GM18519 (cell line): ENCODE measurements at regions not wholly inside any gene's neighbourhood (a gene's known extent, or its start where the extent isn't known, plus 50 kb on each side); places are given as distances from the start of the nearest gene placed in this dataset.

Experiments
- ATAC-seq: cut with Tn5 transposase; IDR thresholded peaks from one replicate; pipeline ENCODE4 v1.9.1; 2021; ENCODE audit warnings: mild to moderate bottlenecking, moderate library complexity; ENCODE audit not compliant: unreplicated experiment, low FRiP score

DNA sequence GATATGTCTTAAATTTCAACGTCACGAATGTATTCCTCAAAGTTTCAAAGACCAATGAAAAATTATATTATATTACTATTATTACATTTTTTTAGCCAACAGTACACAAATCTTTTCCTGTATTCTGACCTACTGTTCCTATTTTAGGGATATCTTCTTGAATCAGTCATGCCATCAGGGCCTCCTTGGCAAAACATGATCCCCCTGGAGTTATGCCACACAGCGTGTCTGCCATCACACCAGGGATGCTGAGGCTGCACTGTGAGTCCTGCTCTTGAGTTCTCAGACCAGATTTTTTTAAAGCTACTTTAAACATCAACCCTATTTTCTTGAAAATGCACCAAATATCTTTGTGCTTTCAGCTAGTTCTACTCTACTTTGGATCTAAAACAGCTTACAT, 425.9 kb upstream of the ZNF385D start:
- ATAC-seq: no peak

DNA sequence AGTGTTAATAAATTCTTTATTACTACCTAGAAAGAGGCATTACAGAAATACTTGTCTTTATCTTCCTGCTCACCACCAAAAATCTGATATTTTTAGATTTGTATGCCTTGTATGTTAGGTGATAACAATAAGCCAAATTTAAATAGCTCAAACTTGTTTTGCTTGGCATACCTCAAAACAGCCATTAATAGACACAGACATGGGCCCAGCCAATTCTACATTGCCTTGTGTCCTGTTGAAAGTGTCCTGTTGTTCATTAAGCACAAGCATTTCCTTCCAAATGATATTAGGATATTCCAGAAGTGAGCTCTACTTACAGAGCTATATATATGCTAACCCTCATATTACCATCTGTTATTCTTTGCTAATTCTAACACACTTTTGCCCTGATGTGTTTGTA, 438.6 kb upstream of the ZNF385D start:
- no peak for ATAC-seq

DNA sequence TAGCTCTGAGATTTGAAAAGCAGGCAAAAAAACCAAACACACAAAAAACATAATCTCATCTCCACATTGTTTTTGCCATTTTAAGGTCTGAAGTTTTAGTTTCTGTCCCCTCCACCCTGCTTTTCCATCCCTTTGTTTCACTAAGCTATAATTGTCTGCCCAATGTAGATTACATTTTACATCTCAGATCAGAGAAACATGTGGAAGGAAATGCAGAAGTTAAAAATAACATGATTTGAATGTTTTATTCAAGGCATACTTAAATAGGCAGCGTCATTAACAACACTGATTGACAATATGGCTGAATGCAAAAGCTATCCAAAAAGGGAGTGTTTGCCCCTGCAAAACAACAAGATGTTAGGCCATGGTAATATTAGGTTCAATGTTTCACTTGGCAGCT, 448.1 kb upstream of the ZNF385D start:
- no peak for ATAC-seq

DNA sequence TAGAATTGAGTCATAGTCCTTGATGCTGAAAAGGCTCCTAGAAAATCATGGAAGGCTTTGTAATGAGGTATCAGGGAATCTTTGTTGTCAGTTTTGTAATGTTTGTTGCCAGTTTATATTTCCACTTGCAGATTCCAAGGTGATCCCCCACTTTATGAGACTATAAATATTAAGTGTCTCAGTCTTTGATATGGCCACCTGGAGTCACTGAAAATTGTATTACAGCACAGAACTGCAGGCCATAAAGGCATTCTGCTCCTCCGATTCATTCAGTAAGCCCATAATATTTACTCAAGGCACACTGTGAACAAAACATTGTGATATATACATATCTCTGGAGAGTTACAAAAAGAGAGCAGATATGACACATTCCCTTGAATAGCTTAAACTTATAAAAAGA, 457.8 kb upstream of the ZNF385D start:
- no peak for ATAC-seq

DNA sequence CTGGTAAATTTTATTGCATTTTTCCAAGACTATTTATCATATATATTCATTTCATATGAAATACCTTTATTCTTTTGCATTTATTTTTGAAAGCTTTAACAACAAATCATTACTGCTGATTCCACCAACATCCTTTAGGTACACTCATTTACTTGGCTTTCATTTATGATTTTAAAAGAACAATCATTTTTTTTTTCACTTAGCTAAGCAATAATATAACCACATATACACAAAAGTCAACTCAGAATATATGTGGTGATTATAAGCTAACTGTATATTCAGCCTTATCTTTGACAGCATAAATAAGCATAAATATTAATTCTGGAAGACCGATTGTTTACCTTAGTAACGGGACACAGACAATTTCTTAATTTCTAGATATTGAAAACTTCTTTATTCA, 458.6 kb upstream of the ZNF385D start:
- no peak for ATAC-seq

DNA sequence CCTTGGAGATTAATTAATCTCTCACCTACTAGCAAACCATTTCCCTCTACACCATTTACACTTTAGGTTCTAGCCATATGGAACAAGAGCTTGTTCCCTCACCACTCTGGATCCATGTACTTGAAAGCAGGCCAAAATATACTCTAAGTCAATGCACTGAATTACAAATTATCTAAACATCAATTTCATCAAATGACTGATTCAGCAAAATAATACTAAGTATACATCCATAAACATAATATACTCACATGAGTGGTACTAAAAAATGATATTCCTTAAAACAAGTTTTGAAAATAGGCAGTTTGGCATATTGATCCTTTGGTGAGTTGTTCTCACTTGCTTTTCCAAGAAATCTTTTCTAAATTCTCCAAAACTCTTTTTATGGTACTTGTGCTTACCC, 459.7 kb upstream of the ZNF385D start:
- ATAC-seq: no peak

DNA sequence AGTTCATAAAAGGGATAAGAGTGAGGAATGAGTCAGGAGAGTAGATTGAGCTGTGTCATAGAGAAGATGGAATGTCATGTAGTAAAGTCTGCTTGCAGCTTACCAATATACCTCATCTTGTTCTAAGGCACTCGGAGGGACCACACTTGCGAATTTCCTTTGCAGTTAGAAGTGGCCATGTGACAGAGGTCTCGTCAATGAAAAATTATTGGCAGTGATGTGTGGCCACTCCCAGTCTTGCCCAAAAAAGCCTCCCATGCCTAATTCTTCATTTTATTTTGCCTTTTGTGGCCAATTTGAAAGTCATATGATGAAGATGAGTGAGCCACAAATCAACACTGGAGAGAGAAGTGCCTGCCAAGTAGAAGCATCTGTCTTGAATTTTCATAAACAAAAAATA, 465.6 kb upstream of the ZNF385D start:
- no peak for ATAC-seq

DNA sequence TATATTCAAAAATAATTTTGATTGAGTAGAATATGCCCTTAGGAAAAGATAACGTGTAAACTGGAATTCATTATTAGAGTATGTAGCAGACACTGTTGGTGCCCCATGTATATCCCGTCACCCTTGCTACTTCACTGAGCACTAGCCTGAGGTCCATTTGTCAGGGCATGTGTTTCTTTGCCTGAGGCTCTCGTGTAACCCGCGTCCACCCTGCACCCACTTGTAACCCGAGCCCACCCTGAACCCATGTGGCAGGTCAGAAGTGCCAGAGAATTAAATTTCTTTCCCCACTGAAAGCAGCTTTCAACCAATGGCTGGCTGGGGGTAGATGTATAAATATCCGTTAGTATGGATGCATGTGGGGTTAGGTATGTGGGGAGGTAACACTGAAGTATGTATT, 474.2 kb upstream of the ZNF385D start:
- ATAC-seq: no peak

DNA sequence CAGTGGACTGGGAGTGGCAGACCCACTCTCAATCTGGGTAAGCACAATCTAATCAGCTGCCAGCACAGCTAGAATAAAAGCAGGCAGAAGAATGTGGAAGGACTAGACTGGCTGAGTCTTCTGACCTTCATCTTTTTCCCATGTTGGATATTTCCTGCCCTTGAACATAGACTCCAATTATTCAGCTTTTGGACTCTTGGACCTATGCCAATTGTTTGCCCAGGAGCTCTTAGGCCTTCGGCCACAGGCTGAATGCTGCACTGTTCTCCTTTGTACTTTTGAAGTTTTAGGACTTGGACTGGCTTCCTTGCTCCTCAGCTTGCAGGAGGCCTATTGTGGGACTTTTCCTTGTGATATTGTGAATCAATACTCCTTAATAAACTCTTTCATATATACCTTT, 477.7 kb upstream of the ZNF385D start:
- no peak for ATAC-seq

DNA sequence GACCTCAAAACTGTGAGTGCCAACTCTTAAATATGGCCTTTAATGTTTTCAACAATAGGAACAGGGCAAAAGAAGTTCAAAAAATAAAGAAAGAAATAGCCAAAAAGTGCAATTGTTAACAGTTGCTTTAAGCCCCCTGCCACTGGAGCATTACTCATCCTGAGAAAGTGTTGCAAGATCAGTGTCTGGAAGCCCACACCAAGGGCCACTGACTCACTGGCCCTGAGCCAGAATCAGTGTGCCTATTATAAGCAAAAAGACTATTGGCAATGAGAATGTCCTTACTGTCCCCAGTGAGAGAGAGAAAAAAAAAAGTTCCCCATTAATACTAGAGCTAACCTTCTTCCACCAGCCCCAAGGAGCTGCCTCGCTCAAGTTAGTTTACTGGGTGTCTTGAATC, 480.1 kb upstream of the ZNF385D start:
- ATAC-seq: no peak

DNA sequence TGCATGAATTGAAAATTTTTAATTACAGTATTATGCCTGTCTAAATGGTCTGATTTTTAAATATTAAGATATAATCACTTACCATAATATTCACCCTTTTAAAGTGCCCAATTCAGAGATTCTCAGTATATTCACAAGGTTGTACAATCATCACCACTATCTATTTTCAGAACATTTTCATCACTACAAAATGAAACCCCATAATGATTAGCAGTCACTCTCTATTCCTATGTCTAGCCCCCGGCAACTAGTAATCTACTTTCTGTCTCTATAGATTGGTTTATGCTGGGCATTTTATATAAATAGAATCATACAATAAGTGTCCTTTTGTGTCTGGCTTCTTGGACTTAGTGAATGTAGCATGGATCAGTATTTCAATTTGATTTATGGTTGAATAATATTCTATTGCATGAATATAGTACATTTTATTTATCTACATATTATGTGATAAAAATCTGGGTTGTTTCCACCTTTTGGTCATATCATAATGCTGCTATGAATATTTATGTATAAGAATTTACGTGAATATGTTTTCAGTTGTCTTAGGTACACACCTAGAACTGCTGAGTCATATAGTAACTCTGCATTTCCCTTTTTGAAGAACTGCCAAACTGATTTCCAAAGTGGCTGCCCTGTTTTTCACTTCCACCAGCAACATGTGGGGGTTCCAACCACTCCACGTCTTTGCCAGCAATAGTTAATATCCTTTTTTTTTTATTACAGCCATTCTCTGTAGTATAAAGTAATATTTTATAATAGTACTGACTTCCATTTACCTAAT, 485.7 kb upstream of the ZNF385D start:
- ATAC-seq: peak; percentile 78

DNA sequence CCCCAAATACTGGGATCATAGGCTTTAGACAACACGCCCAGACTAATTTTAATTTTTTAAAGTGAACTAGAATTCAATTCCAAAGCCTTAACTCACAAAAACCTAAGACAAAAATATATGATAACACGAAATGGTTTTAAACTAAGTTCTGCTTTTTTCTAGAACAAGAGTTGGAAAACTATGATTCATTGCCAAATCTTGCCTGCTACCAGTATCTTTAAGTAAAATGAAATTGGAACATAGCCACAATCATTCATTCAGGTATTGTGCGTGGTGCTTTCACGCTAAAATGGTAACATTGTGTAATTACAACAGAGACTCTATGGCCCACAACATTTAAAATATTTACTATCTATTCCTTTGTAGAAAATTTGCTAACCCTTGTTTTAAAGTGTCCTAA, 488.0 kb upstream of the ZNF385D start:
- no peak for ATAC-seq

DNA sequence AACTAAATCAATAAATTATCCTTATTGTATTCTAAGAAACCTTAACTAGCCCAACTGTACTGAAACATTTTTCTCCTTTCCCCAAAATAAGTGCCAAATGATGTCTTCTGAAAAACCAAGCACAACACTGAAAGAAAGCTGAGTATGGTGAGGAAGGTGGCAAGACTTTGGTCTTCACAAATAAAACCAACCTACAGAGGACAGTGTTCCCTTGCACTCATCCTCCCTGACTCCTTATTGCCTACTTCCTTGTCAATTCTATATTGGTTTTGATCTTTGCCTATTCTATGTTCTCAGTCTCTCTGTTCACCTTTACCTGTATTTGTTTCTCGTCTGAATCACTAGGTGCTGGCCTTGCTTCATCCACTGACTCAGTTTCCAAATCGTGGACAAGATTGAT, 490.1 kb upstream of the ZNF385D start:
- no peak for ATAC-seq

DNA sequence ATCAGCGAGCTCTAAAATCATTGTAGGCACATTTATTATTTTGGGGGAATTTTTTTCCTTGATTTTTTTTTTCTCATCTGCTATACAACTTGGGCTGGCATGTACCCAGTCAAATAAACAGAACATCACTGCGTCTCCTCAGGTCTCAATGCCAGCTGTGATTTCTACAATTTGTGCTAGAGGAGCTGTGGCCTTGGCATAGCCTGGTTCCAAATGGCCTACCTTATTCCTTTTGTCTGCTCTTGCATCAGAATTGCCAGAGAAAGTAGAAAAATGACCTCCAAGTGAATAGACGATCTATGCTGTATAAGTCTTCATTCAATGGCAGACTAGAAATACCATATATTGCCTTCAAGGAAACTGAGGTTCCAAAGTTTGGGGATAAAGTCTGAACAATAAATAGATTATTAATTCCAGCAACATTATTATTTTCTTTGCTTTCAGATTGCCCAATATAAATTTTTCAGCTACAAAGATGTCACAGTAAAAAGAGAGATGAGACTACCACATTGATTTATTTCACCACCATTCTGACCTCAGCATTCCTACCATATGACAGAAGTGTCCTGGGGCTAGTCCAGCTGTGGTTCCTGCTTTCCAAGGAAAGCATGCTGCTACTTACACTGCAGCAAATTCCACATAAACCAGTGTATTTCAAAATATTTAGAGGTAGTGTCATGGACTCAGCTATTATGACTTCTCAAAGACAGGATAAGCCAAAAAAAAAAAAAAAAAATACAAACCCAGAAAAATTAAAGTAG, 493.9 kb upstream of the ZNF385D start:
- no peak for ATAC-seq

DNA sequence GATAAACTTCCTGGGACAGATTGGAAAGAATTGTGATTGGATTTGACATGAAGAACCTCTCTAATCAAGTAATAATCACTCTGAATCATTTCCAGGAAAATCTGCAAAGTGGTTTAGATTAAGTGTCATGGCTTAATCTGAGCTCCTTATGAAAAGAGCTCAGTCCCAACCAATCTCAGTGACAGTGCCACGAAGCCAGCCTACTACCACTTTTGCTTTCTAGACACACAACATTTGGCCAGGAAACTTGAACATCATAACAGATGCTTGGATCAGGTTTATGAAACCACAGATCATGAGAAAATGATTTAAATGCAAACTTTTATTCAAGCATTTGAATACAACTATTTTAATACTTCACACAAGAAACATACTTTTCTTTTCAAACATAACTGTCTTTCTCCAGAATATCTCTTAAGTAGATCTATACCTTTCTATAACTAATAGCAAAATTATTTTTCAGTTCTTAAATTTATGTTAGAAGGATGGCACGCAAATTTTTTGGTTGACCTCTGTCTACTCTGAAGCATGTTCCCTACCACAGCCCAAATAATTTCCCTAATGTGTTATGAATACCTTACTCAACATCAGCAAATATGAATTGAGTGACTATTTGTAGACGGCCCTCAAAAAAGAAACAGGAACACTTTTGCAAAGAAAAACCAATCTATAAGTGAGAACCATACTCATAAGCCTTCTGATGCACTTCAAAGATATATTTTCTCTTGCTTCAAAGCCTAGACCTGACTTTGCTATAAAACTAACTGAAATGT, 495.0 kb upstream of the ZNF385D start:
- ATAC-seq: no peak

DNA sequence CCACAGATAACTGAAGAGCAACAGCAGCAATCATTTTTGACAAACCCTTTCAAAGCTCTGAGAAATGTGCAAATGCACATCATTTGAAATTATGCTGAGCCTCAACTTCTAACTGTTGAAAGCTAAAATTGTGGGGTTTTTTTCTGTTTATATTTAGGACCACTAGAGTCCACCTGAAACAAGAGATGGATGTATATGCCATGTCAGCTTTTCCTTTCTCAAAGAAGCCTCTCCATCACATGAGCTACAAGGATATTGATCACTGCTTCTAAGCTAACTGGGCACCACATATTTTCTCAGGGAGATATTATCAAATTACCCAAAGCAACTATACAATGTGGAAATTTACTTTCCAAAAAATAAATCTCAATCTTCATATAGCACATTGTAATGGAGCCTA, 498.6 kb upstream of the ZNF385D start:
- no peak for ATAC-seq

DNA sequence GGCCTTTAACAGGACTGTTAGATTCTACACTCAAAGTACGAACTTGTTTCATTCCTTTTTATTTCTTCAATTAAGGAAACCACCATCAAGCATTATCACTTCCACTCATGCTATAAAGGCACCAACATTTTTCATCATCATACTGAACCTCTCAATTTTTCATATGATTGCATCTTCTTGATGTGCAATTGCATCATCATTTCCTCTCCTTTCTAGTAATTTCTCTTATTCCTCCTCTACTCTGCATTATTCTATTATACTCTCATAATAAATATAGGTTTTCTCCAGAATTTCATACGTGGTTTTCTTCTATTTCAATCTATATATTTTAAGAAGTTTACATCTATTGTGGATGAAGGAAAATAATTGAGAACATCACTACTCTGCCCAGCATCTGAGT, 506.2 kb upstream of the ZNF385D start:
- ATAC-seq: no peak

DNA sequence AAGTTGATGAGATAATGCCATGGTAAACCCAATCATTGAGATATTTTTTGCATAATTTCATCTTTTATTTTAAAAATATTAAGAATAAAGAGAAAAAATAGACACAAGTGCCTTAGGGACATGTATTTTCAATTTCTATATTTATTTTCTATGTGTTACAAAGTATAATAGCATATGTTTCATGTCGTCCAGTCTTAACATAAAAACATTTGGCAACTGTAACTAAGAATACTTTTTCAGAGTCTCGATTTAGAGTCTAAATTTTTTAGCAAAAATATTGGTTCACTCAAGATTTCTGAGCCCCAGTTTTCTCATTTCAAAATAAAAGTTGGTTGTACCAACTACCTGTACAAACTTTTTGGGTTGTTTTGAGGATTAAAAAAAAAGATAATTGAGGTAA, 511.4 kb upstream of the ZNF385D start:
- ATAC-seq: no peak

DNA sequence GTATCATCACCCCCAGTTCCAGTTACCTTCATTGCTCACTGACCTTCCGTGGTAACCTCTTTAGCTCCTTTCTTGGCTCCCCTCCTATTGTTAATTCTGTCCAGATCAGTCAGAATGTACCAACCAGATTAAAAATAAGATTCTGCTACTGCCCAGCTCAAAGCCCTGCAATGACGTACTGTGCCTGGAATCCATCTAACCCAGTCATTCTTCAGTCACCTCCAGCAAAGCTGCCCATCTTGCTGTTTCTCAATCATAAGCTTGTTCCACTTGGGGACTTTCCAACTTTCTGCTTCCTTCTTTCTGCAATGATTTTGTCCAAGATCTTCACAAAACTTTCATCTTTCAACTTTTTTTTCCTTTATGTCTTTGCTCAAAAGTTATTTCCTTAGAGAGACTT, 512.0 kb upstream of the ZNF385D start:
- ATAC-seq: no peak

DNA sequence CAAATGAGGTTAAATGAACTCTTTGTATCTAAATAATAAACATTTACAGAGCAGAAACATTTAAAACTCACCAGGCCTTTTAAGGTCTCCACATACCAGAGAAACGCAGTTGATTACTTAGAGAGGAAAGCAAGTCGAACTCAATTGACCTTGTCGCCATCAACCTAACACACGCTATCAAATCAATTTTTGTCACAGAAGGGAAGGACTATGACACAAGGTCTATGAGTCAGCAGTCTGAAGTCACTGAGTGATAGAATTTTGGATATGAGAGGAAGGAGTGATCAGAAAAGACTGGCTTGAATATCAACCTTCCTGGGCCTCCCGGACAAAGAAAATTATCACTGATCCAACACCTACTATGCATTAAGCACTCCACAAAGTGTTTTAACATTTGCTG, 514.4 kb upstream of the ZNF385D start:
- ATAC-seq: no peak

DNA sequence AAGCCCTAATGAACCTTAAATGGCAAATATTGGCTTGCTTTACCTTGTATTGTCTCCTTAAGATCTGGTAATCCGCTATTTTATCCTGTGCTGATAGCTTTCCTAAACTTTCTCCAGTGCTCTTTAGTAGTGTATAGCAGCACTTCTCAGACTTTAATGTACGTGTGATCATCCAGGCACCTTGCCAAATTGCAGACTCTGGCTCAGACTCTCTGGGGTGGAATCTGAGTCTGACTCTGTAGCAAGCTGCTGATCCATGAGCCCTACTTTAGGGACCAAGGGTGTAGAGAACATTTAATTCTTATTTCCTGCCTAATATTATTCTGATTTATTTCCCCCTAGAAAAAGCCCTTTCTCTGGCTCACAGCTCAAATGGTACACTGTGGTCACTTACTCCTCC, 518.8 kb upstream of the ZNF385D start:
- no peak for ATAC-seq
